ENCODE measurements at regions not wholly inside any gene's neighbourhood (a gene's known extent, or its start where the extent isn't known, plus 50 kb on each side); places are given as distances from the start of the nearest gene placed in this dataset.
"Not testable (repeated sequence)": the region's sequence is repeated elsewhere in the genome, so short reads cannot be mapped to it uniquely, and the experiment has no call there.

DNA sequence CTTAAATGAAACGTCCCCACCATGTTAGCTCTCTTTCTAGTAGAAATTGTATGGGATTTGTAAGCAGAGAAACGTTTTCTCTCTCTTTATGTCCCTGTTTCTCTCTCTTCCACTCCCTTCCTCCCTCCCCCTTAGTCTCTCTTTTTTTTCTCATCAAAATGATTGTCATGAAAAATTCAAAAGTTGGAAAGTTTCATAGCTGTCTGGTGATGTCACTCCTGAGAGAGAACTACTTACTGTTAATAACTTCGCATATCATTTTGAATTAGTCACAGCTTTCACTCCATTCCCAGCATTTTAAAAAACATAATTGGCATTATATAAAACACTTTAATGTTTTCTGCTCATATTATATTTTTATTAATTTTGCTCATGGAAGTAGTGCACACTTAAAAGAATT lies 331.1 kb downstream of the C3orf38 start:
- H3K9me3 Mint-ChIP-seq (ENCODE audit: low read depth) = no peaks in the 10 kb centered on the region
- DNase-seq (ENCODE audit: low spot score, unreplicated experiment) = no peak
- TF ChIP-seq, protein P1, sequence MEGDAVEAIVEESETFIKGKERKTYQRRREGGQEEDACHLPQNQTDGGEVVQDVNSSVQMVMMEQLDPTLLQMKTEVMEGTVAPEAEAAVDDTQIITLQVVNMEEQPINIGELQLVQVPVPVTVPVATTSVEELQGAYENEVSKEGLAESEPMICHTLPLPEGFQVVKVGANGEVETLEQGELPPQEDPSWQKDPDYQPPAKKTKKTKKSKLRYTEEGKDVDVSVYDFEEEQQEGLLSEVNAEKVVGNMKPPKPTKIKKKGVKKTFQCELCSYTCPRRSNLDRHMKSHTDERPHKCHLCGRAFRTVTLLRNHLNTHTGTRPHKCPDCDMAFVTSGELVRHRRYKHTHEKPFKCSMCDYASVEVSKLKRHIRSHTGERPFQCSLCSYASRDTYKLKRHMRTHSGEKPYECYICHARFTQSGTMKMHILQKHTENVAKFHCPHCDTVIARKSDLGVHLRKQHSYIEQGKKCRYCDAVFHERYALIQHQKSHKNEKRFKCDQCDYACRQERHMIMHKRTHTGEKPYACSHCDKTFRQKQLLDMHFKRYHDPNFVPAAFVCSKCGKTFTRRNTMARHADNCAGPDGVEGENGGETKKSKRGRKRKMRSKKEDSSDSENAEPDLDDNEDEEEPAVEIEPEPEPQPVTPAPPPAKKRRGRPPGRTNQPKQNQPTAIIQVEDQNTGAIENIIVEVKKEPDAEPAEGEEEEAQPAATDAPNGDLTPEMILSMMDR (IDR thresholded peaks at IDR 0.05; ENCODE audit: unreplicated experiment) = no peak
- H3K36me3 Mint-ChIP-seq (ENCODE audit: insufficient read depth) = no peaks in the 10 kb centered on the region
- no peaks in the 10 kb centered on the region for H3K4me1 Mint-ChIP-seq (ENCODE audit: low read depth)
- no peaks in the 10 kb centered on the region for H3K27me3 Mint-ChIP-seq
- H3K4me3 Mint-ChIP-seq (ENCODE audit: low read depth) = no peak overlapping the region
- no peak overlapping the region for H3K27ac Mint-ChIP-seq

DNA sequence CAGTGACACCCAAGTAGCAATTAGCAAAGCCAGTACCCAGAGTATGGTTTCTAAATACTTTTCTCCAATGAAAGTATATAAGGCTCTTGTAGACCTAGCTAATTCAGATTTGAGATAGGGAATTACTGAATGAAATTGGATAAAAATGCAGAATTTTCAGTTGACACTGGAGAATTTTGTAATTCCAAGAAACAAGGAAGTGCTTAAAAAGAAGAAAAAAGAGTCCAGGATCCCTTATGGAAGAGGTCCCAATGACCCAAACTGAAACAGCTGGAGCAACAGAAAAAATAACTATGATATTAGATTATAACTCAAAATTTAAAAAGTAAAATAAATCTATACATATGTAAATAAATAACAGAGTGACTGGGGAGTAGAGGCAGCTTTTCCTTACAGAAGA lies 335.2 kb downstream of the C3orf38 start:
- no peaks in the 10 kb centered on the region for H3K9me3 Mint-ChIP-seq (ENCODE audit: low read depth)
- H3K36me3 Mint-ChIP-seq (ENCODE audit: insufficient read depth) = no peaks in the 10 kb centered on the region
- no peak overlapping the region for H3K4me3 Mint-ChIP-seq (ENCODE audit: low read depth)
- TF ChIP-seq, protein P1 (IDR thresholded peaks at IDR 0.05; ENCODE audit: unreplicated experiment) = no peak
- H3K4me1 Mint-ChIP-seq (ENCODE audit: low read depth) = no peaks in the 10 kb centered on the region
- H3K27me3 Mint-ChIP-seq = no peaks in the 10 kb centered on the region
- no peak overlapping the region for H3K27ac Mint-ChIP-seq
- DNase-seq (ENCODE audit: low spot score, unreplicated experiment) = no peak

DNA sequence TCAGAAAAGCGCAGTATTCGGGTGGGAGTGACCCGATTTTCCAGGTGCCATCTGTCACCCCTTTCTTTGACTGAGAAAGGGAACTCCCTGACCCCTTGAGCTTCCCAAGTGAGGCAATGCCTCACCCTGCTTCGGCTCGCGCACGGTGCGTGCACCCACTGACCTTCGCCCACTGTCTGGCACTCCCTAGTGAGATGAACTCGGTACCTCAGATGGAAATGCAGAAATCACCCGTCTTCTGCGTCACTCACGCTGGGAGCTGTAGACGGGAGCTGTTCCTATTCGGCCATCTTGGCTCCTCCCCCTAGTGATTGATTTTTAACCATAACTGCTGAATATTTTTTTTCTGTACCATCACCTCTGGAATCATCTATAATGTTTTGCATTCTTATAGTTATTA lies 359.1 kb downstream of the C3orf38 start:
- not testable (repeated sequence) for H3K27me3 Mint-ChIP-seq; H3K4me1 Mint-ChIP-seq (ENCODE audit: low read depth); H3K36me3 Mint-ChIP-seq (ENCODE audit: insufficient read depth); DNase-seq (ENCODE audit: low spot score, unreplicated experiment); H3K27ac Mint-ChIP-seq
- Mint-ChIP-seq H3K9me3 (ENCODE audit: low read depth) (peaks cover 17% of the 10 kb centered on the region), H3K4me3 (ENCODE audit: low read depth) (peak overlapping the region; percentile 33)

DNA sequence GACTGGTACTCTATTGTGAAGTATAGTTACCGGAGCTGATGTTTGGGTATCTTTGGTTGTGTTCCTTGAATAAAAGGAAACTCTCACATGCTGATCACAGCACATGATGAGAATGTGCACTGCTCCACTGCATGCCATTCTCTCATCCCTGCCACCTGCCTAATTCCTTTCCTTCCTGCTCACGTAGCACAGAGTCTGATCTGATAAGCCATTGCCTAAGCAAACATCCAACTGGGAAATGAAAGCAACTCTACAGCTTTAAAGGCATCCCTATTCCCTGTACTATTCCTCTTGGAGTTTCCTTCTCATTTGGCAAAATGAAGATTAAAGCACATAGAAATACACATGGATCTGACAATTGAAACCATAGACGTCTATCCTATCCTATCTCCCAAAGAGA lies 359.8 kb downstream of the C3orf38 start:
- DNase-seq (ENCODE audit: low spot score, unreplicated experiment) = no peak
- H3K4me1 Mint-ChIP-seq (ENCODE audit: low read depth) = no peaks in the 10 kb centered on the region
- no peaks in the 10 kb centered on the region for H3K27me3 Mint-ChIP-seq
- peaks cover 17% of the 10 kb centered on the region for H3K9me3 Mint-ChIP-seq (ENCODE audit: low read depth)
- TF ChIP-seq, protein P1 (IDR thresholded peaks at IDR 0.05; ENCODE audit: unreplicated experiment) = no peak
- H3K36me3 Mint-ChIP-seq (ENCODE audit: insufficient read depth) = no peaks in the 10 kb centered on the region
- H3K27ac Mint-ChIP-seq = no peak overlapping the region
- H3K4me3 Mint-ChIP-seq (ENCODE audit: low read depth) = no peak overlapping the region

DNA sequence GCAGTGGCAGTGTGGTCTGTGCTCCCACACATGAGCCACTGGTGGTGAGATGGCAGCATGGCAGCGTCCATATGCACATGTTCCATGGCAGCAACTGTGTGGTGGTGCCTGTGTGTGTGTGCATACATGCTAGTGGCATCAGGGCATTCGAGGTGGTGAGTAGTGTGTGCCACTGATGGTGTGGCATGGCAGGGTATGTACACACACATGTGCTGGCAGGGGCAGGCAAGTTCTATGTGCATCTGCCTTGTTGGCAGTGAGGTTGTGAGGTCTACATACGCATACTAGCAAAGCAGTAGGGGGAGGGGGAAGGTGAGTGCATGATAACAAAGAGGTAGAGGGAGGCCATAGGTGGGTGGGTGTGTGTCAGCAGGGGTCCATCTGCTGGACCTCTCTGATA lies 378.7 kb downstream of the C3orf38 start:
- TF ChIP-seq, protein P1 (IDR thresholded peaks at IDR 0.05; ENCODE audit: unreplicated experiment) = no peak
- H3K4me1 Mint-ChIP-seq (ENCODE audit: low read depth) = no peaks in the 10 kb centered on the region
- H3K4me3 Mint-ChIP-seq (ENCODE audit: low read depth) = no peak overlapping the region
- no peaks in the 10 kb centered on the region for H3K27me3 Mint-ChIP-seq
- no peak overlapping the region for H3K27ac Mint-ChIP-seq
- no peaks in the 10 kb centered on the region for H3K36me3 Mint-ChIP-seq (ENCODE audit: insufficient read depth)
- no peak for DNase-seq (ENCODE audit: low spot score, unreplicated experiment)
- peaks cover 11% of the 10 kb centered on the region for H3K9me3 Mint-ChIP-seq (ENCODE audit: low read depth)

DNA sequence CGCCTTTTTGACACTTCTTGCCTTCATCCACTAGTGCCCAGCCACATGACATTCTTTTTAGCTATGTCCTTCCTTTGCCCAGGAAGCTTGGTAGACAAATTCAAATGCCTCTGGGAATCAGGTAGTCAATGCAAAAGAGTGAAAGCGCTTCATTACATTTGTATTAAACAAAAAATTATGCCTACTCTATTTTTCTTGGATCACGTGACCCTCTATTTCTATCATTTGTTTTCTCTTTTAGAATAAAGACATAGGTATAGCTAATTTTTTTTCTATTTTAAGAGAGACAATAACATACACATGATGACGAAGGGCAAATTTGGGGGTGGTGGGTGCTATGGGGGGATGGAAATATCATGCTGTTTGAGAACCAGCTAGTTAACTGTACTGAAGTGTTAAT lies 384.8 kb downstream of the C3orf38 start:
- TF ChIP-seq, protein P1 (IDR thresholded peaks at IDR 0.05; ENCODE audit: unreplicated experiment) = no peak
- no peaks in the 10 kb centered on the region for H3K9me3 Mint-ChIP-seq (ENCODE audit: low read depth)
- no peak for DNase-seq (ENCODE audit: low spot score, unreplicated experiment)
- H3K27ac Mint-ChIP-seq = no peak overlapping the region
- H3K4me1 Mint-ChIP-seq (ENCODE audit: low read depth) = no peaks in the 10 kb centered on the region
- H3K27me3 Mint-ChIP-seq = no peaks in the 10 kb centered on the region
- H3K4me3 Mint-ChIP-seq (ENCODE audit: low read depth) = no peak overlapping the region
- no peaks in the 10 kb centered on the region for H3K36me3 Mint-ChIP-seq (ENCODE audit: insufficient read depth)

All from progenitor cell of endocrine pancreas (in vitro differentiated cells).